Retina (tissue), 1 donor: ENCODE measurements at regions not wholly inside any gene's neighbourhood (a gene's known extent, or its start where the extent isn't known, plus 50 kb on each side); places are given as distances from the start of the nearest gene placed in this dataset.

Experiments used
- DNase-seq: peaks from one replicate; pipeline ENCODE4 v3.0.0-alpha.2; 2016

- no peak for DNase-seq
These were observed 489.4 kb downstream of the PRELID2 start for GRCh38 chr5:145345511-145346287.

GRCh38 chr5:145341842-145342241, 493.3 kb downstream of the PRELID2 start:
- DNase-seq: no peak

- DNase-seq: no peak
These were observed 495.0 kb downstream of the PRELID2 start for GRCh38 chr5:145340099-145340498.

- DNase-seq: no peak
These were observed 510.2 kb downstream of the PRELID2 start for GRCh38 chr5:145324767-145325479.

GRCh38 chr5:145324101-145324500, 511.0 kb downstream of the PRELID2 start:
- no peak for DNase-seq

GRCh38 chr5:145316282-145316681, 518.9 kb downstream of the PRELID2 start:
- no peak for DNase-seq

- no peak for DNase-seq
These were observed 527.2 kb downstream of the PRELID2 start for GRCh38 chr5:145307866-145308382.

- no peak for DNase-seq
These were observed 539.8 kb downstream of the PRELID2 start for GRCh38 chr5:145295236-145295835.

GRCh38 chr5:145294331-145294730, 540.8 kb downstream of the PRELID2 start:
- no peak for DNase-seq

GRCh38 chr5:145293716-145294115, 541.4 kb downstream of the PRELID2 start:
- DNase-seq: no peak

GRCh38 chr5:145292278-145292677, 542.9 kb downstream of the PRELID2 start:
- no peak for DNase-seq

- no peak for DNase-seq
These were observed 551.9 kb downstream of the PRELID2 start for GRCh38 chr5:145283141-145283810.

- no peak for DNase-seq
These were observed 554.3 kb downstream of the PRELID2 start for GRCh38 chr5:145280806-145281205.

- DNase-seq: no peak
These were observed 554.9 kb downstream of the PRELID2 start for GRCh38 chr5:145280214-145280613.

- no peak for DNase-seq
These were observed 574.5 kb downstream of the PRELID2 start for GRCh38 chr5:145260670-145261069.

- DNase-seq: no peak
These were observed 587.4 kb downstream of the PRELID2 start for GRCh38 chr5:145247745-145248040.

- no peak for DNase-seq
These were observed 588.0 kb downstream of the PRELID2 start for GRCh38 chr5:145246961-145247744.

GRCh38 chr5:145246379-145246778, 588.8 kb downstream of the PRELID2 start:
- no peak for DNase-seq

GRCh38 chr5:145245354-145245753, 589.8 kb downstream of the PRELID2 start:
- peak; percentile 11 for DNase-seq

- no peak for DNase-seq
These were observed 590.4 kb downstream of the PRELID2 start for GRCh38 chr5:145244788-145245187.

GRCh38 chr5:145244251-145244650, 590.9 kb downstream of the PRELID2 start:
- no peak for DNase-seq

- no peak for DNase-seq
These were observed 592.1 kb downstream of the PRELID2 start for GRCh38 chr5:145243016-145243415.

GRCh38 chr5:145242551-145242950, 592.6 kb downstream of the PRELID2 start:
- DNase-seq: no peak
